Stimulated activated CD4-positive, alpha-beta T cell treated with anti-CD3 and anti-CD28 coated beads, Interleukin-1b, Interleukin-23, amount 100 ng/mL, for 4 hours (primary cell): ENCODE measurements at regions not wholly inside any gene's neighbourhood (a gene's known extent, or its start where the extent isn't known, plus 50 kb on each side); places are given as distances from the start of the nearest gene placed in this dataset.
A peak's percentile ranks its signal among the peaks of the same experiment; 100 is the strongest.

Experiments used
- DNase-seq, 2 donors: peaks; one replicate each; pipeline ENCODE4 v3.0.0-alpha.2; 2020; ENCODE audit warnings: low read depth in 2 of 2

DNA sequence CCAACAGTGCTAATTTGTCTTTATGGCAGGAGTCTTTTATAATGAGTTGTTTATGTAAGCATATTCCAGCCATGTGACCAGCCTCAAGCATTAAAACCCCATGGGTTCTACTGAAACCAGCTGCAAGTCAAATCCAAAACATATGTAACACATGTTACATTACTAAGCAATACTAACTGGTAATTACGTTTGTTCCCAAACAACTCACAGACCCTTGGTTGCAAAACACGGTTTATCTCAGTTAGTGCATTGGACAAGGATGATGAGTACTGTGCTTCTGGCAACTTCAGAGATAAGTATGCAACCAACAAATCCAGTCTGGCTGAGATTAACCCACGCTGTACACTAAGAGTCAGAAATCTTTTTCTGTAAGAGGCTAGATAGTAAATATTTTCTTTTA, 110.1 kb upstream of the FAR2 start:
- DNase-seq, result no peak

DNA sequence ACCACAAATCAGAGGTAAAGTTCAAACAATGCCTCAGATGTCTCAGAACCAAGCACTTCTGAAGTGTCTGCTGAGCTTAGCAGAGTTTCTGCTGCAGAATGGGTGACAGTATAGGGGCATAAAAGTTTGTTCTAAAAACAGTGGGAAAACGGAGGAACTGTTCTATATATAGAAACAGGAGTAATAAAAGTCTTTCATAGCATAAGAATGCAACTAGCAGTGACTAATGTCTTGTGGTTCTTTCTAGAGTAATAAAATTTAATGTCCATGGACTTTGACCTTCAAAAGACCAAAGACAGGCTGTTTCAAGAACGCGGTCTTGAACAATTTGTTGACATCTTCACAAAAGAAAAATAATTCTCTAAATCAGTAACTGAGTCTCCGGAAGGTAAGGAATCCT, 107.5 kb upstream of the FAR2 start:
- DNase-seq, result no peak

DNA sequence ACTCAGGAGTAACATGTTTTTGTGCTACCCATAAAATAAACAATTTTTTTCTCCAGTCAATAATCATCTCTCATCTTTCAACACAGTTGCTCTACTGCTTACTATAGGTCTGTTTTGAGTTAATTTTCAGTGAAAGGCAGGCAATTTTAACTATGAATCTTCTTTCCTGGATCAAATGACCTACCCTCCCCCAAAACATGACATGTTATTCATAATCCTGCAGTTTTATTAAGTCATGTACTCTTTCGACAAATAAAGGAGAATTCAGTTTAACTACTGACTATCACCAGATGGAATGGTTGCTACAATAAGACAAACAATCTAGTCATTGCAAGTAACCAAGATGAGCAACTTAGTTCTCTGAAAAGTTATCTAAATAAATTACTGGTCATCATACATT, 106.0 kb upstream of the FAR2 start:
- DNase-seq, result no peak

DNA sequence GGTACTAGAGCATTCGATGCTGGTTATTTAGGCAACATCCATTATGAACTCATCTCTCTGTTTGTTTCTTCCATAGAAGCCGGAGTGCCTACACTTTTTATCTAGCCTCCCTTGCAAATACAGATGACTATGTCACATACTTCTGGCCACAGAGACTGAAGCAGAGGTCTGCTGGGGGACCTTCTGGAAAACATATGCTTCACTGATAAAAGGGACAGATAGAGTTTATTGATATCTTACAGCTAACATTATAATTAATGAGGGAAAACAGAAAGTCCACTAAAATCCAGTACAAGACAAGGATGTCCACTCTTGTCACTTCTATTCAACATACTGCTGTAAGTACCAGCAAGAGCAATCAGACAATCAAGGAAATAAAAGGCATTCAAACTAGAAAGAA, 104.3 kb upstream of the FAR2 start:
- no peak for DNase-seq

DNA sequence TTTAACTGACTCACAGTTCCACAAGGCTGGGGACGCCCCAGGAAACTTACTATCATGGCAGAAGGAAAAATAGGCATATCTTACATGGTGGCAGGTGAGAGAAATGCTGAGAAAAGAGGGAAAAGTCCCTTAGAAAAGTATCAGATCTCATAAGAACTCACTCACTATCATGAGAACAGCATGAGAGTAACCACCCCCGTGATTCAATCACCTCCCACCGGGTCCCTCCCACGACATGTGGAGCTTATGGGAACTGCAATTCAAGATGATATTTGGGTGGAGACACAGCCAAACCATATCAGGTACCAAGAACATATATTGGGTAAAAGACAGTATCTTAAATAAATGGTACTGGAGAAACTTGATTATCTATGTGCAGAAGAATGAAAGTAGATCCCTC, 100.3 kb upstream of the FAR2 start:
- no peak for DNase-seq

DNA sequence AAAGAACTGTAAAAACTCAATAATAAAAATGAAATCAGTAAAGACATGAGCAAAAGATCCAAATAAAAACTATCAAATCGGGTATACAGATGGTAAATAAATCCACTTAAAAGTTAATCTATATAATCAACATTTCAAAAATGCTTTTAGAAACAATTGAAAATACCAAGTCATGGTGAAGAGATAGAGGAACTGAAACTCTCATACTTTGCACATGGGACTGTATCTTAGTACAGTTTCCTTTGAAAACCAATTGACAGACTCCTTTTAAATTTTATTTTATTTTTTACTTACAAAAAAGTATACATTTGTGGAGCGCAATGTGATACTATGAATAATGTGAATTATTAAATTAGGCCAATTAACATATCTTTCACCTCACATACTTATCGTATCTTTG, 98.6 kb upstream of the FAR2 start:
- no peak for DNase-seq

DNA sequence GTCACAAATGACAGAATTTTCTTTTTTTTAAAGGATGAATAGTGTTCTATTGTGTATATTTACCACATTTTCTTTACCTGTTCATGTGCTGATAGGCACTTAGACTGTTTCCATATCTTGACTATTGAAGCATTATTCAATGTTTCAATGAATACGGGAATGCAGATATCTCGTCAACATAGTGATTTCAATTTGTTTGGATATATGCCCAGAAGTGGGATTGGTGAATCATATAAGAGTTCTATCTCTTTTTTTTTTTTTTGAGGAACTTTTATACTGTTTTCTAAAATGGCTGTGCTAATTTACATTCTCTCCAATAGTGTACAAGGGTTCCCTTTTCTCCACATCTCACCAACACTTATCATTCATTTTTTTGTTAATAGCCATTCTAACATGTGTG, 97.9 kb upstream of the FAR2 start:
- no peak for DNase-seq

DNA sequence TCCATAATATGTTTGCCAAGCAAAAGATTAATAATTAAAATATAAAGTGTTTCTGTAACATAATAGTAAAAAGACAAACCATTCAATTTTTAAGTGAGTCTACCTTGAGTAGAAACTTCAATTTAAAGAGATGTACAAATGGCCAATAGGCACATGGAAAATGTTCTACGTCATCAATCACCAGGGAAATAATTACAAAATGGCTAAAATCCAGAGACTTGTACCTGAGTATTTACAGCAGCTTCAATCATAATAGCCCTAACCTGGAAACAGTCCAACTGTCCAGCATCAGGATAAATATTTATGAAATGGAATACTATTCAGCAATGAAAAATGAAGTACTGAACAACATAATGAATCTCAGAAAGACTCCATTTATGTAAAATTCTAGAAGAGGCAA, 95.5 kb upstream of the FAR2 start:
- DNase-seq, result no peak

DNA sequence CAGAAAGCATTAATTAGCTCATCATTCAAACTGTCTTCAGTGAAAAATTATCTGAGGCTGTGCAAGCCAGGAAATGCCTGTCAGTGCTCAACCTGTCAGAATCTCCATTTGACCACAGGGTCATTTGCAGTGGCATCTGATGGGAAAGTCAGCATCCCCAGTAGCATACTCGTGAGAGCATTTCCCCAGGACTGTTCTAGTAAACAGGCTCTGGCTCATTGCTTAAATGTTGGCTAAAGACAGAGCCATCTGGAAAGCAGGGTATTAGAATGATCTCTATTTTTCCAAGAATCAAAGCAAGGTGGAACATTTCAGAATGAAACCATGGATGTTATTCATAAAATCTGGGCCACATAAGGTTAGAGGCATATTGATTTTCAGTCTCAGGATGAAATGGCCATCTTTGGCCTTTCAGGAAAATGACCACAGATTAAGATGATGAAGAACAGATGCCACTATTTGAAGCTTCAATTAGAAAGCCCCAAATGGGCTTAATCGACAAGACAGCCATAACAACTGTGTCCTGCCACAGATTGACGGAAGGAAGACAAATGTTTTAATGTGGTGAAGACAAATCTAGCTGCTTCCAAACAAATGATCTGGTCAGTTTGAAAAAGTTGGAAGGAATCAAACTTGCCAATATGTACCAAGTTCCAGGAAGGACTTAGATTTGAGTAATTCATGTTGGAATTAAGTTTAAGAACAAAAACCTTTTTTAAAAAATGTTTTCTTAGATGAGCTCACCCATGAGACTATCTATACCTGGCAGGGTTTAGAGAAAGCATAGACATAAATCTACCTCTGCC, 94.0 kb upstream of the FAR2 start:
- no peak for DNase-seq

DNA sequence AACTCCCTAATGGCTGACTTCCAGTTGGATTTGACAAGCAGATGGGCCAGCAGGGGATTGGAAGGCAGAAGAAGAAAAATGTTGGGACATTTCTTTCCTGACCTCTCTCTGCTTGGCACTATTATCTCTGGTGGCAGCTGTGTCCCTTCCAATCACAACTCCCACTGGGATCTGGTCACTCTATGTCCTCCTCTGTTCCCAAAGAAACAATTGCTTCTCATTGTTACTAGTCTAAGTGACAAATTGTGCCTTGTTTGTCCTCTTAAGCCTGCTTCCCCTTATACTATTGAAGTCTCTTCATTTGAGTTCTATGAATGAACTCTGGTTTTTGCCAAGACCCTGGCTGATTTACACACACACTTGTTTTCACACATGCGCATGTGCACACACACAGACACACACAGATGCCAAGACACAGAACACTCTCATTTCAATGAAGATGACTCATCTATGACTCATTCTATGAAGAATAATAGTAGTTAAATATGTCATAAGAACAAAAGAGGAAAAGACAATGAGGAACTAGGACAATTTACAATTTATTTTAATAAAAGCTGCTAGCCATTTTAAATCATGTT, 83.0 kb upstream of the FAR2 start:
- DNase-seq, result no peak

DNA sequence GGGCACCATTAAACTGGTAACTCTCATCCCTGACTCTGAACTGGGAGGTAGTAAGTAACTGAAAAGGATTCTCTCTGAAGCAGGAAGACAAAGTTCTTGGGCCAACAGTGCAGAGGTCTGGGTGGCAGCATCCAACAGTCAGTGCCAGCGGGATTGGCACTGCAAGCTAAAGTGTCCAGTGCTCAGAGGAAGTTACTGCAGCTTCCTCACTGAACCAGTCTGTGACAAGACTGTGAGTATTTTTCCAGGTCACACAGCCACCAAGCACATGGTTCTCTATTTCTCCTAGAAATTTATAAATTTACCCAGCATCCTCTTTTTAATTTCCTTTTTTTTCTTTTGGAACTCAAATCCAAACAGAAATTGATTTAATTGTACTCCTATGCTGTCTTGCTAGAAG, 81.6 kb upstream of the FAR2 start:
- no peak for DNase-seq

DNA sequence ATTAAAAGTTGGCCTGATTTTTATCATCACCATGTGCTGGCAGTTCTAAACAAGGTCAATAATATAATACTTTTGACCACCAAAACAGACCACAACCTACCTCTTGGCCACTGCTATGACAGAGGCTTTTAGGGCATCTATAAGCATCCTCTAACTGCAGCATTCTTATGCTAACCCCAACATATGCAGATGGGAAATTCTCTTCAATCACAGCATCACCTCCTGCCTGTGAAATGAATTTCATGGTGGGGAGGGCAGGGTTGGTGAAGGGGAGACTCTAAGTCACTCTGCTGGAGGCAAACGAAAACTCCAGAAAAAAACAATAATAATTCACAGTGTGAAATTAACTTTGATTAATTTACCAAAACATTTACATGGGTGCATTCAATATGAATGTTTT, 78.8 kb upstream of the FAR2 start:
- no peak for DNase-seq

DNA sequence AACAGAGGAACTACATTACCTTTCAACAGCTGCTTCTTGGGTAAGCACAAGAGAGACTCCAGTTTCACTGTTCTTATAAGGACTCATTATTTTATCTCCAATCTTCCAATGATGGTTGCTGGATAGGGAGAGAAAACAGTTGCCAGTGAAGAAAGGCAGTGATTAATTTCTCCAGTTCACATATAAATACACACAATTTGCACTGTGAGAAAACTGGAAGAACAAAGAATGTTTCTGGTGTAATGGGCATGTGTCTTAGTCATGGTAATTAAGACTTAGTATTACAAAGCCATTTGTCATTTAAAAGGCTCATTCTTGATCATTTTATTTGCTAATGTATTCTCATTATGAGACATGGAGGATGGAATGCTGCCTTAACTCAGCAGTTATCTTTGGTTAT, 78.0 kb upstream of the FAR2 start:
- no peak for DNase-seq

DNA sequence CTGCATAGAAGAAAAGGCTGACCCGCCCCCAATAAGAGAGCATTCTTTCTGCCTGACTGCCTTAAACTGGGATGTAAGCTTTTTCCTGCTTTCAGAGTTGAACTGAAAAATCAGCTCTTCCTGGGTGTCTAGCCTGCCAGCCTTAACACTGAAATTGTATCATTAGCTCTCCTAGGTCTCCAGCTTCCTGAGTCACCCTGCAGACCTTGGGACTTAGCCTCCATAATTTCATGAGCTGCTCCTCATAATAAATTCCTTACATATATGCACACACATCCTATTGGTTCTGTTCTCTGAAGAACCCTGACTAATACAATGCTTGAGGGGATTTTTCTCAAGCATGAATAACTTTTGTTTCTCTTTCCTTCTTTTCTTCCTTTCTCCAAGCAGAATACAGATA, 76.4 kb upstream of the FAR2 start:
- no peak for DNase-seq

DNA sequence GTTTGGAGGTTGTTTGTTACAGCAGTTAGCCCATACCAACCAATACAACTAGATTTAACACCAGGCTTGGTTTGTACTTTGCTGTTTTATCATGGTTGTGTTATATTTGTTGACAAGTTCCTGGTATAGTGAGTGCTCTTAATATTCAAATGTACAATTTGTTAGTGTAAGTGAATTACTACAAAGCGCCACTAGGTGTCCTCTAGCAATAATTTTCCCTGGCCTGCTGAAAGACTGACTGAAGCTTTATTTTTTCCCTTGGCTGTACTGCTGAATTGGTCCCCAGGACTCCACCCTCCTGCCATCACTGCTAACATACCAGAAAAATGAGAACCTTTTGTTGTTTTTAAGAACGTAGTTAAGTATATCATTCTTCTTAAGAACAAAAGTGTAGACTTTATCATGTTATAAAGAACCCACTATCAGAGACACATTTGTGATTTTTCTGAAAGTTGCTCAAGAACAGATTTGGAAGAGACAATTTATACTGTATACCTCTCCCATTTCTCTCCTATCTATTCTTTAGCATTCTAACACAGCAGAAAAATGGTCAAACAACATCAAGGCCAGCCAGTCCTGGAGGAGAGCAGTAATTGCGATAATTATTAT, 75.3 kb upstream of the FAR2 start:
- DNase-seq, result peak in 1 of 2 donors; percentile 8

DNA sequence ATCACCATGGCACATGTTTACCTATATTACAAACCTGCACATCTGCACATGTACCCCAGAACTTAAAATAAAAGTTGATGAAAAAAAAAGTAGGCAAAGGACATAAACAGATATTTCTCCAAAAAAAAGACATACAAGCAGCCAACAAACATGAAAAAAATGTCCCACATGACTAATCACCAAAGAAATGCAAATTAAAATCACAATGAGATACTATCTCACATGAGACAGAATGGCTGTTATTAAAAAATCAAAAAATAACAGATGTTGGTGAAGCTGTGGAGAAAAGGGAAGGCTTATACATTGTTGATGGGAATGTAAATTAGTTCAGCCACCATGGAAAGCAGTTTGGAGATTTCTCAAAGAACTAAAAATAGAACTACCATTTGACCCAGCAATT, 68.0 kb upstream of the FAR2 start:
- DNase-seq, result no peak

DNA sequence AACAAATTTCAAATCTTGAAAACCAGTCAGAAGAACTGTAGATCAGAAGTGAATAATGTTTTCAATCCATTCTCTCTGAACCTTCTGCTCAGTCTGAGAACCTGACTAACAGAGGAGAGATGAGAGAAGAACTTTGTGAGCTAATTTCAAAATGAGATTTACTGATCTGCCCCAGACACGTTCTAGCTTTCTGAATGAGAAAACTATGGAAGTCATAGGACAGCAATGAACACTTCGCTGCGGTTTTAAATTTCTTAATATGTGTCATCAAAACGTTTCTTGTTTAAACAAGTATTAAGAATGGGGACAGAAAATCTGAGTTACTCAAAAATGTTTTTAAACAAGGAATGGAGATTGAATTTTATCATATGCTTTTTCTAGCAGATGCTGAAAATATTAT, 66.6 kb upstream of the FAR2 start:
- DNase-seq, result no peak

DNA sequence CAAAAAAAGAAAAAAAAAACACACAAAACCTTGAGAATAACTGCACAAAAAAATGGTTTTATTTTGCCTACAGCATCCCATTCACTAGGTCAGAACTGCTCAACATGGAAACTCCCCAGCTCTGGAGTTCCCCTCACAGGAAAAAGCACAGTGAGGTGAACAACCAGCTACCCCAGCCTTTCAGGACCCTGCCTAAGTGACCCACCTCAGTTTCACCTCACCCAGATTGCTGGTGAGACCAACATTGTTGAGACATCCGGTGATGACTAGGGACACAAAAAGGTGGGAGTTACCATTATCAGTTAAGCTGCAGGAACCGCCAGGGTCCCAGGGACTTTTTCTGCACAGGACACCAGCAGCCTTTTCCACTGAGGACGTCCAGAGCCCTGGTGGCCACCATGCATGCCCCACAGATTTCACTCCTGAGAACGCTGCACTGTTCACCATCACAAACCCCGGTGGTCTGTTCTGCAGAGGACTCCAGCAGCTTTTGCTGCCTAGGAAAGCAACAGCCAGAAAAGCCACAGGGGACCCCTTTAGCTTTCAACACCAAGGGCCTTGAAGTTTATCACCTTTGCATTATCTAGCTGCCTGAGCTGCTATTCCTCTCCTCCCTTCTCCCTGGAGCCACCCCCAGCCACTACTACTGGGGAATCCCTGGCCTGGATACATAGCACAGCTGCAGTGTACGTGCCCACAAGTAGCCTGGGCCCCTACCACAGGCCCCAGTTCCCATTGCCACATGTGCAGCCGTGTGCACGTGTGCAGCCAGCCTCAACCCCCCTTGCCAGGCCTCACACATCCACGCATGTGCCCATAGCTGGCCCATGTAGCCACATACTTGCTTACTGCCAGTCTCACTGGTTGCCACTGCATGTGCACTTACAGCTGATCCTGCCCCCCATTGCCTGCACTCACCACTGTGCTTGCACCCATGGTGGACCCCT, 62.5 kb upstream of the FAR2 start:
- no peak for DNase-seq

DNA sequence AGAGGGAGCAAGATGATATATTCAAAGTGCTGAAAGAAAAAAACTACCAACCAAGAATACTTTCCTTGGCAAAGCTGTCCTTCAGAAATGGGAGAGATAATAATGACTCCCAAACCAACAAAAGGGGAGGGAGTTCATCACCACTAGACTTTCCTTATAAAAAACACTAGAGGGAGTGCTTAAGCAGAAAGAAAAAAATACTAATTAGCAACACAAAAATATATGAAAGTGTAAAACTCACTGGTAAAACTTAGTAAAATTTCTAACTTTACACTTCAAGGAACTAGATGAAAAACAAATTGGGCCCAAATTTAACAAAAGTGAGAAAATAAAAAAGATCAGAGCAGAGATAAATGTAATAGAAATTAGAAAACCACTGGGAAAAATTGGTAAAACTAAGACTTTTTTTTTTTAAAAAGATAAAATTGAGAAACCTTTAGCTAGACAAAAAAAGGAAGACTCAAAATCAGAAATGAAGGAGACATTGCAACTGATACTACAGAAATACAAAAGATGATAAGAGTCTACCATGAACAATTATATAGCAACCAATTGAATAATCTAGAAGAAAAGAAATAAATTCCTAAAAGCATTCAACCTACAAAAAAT, 60.4 kb upstream of the FAR2 start:
- DNase-seq, result no peak
